Suprapubic skin (tissue), 4 donors: ENCODE measurements at regions not wholly inside any gene's neighbourhood (a gene's known extent, or its start where the extent isn't known, plus 50 kb on each side); places are given as distances from the start of the nearest gene placed in this dataset.

ENCODE experiments used
- DNase-seq, 2 donors: peaks; one replicate each; pipeline ENCODE4 v3.0.0-alpha.2; 2019; ENCODE audit warnings: low spot score in 2 of 2
- H3K27ac ChIP-seq: fragments of 200-600 bp; sonication (generic); one replicate; pipeline ENCODE4 v1.5.1; 2019
- H3K27me3 ChIP-seq: fragments of 200-600 bp; sonication (generic); one replicate; pipeline ENCODE4 v1.5.1; 2019
- H3K36me3 ChIP-seq: fragments of 200-600 bp; sonication (generic); one replicate; pipeline ENCODE4 v1.5.1; 2019
- H3K4me1 ChIP-seq: fragments of 200-600 bp; sonication (generic); one replicate; pipeline ENCODE4 v1.5.1; 2019
- H3K4me3 ChIP-seq: fragments of 200-600 bp; sonication (generic); one replicate; pipeline ENCODE4 v1.5.1; 2019; ENCODE audit warnings: mild to moderate bottlenecking
- H3K9me3 ChIP-seq: fragments of 200-600 bp; sonication (generic); one replicate; pipeline ENCODE4 v1.5.1; 2019
- CTCF ChIP-seq, 2 donors: fragments of 200-600 bp in 1 of 2; fragments of 450-650 bp in 1 of 2; sonication (generic) in 1 of 2; IDR thresholded peaks; one replicate each; pipeline ENCODE4 v1.5.1; 2016 to 2019; ENCODE audit warnings: antibody characterized with exemption in 2 of 2, mild to moderate bottlenecking in 1 of 2, moderate library complexity in 1 of 2
- EP300 ChIP-seq: sonication (generic); formaldehyde crosslinking; IDR thresholded peaks from one replicate; pipeline ENCODE4 v1.6.1; 2017; ENCODE audit warnings: antibody characterized with exemption
- POLR2A ChIP-seq, 2 donors: fragments of 450-650 bp; IDR thresholded peaks; one replicate each; pipeline ENCODE4 v1.6.1; 2017; ENCODE audit warnings: antibody characterized with exemption in 2 of 2, mild to moderate bottlenecking in 2 of 2, moderate library complexity in 2 of 2
- POLR2AphosphoS5 ChIP-seq, 3 donors: sonication (generic); formaldehyde crosslinking; IDR thresholded peaks; one replicate each; pipeline ENCODE4 v1.6.1; 2017; ENCODE audit warnings: antibody characterized with exemption in 3 of 3
- WGBS: methylation state at CpG from one replicate; pipeline ENCODE4 v1.1.5; 2018; 5-methylcytosine and 5-hydroxymethylcytosine counted together

- H3K4me3 ChIP-seq: no peak overlapping the region
- H3K27ac ChIP-seq: no peak overlapping the region
- TF ChIP-seq CTCF (IDR thresholded peaks at IDR 0.05) (no peak), POLR2AphosphoS5 (IDR thresholded peaks at IDR 0.05) (no peak), POLR2A (IDR thresholded peaks at IDR 0.05) (no peak), EP300 (no peak)
- H3K9me3 ChIP-seq: no peaks in the 10 kb centered on the region
- DNase-seq: no peak
- no peaks in the 10 kb centered on the region for H3K36me3 ChIP-seq
- peaks cover 9% of the 10 kb centered on the region for H3K27me3 ChIP-seq
- 79% methylated on average over 4 of the region's 4 CpGs for WGBS
- H3K4me1 ChIP-seq: no peaks in the 10 kb centered on the region
Observed at GRCh38 chr22:48037618-48038017, 1275.2 kb downstream of the TBC1D22A start.

DNA sequence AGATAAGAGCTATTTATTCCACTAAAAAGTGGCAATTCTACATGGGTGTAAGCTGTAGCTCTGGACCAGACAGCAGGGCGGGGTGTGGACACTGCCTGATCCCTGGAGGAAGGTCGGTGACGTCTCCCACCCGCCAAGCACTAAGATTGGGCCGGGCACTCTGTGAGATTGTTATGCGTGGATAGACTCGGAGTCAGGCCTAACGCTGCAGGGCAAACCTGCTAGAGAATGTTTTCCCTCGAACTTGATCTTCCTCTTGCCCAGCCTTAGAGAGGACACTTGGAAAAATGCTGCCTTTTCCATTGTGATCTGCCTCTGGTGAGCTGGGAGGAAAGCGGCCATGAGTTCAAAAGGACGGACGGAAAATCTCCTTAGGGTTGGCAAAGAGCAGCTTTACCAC is 1273.4 kb downstream of the TBC1D22A start:
- no peaks in the 10 kb centered on the region for H3K4me1 ChIP-seq

GRCh38 chr22:48031589-48031988 is 1269.1 kb downstream of the TBC1D22A start:
- TF ChIP-seq POLR2A (IDR thresholded peaks at IDR 0.05) (no peak), EP300 (no peak), CTCF (IDR thresholded peaks at IDR 0.05) (no peak), POLR2AphosphoS5 (IDR thresholded peaks at IDR 0.05) (no peak)
- H3K27me3 ChIP-seq: no peaks in the 10 kb centered on the region
- H3K27ac ChIP-seq: no peak overlapping the region
- DNase-seq: no peak
- no peaks in the 10 kb centered on the region for H3K4me1 ChIP-seq
- no peak overlapping the region for H3K4me3 ChIP-seq
- H3K9me3 ChIP-seq: no peaks in the 10 kb centered on the region
- H3K36me3 ChIP-seq: no peaks in the 10 kb centered on the region
- 73% methylated on average over 6 of the region's 6 CpGs for WGBS

More for the DNA sequence above, 1273.4 kb downstream of the TBC1D22A start:
- no peak for DNase-seq
- Histone ChIP-seq H3K9me3 (no peaks in the 10 kb centered on the region), H3K36me3 (no peaks in the 10 kb centered on the region), H3K27ac (no peak overlapping the region), H3K4me3 (no peak overlapping the region), H3K27me3 (peaks cover 9% of the 10 kb centered on the region)
- TF ChIP-seq POLR2A (IDR thresholded peaks at IDR 0.05) (no peak), CTCF (IDR thresholded peaks at IDR 0.05) (no peak), EP300 (no peak)
- 86% methylated on average over 12 of the region's 12 CpGs for WGBS

DNA sequence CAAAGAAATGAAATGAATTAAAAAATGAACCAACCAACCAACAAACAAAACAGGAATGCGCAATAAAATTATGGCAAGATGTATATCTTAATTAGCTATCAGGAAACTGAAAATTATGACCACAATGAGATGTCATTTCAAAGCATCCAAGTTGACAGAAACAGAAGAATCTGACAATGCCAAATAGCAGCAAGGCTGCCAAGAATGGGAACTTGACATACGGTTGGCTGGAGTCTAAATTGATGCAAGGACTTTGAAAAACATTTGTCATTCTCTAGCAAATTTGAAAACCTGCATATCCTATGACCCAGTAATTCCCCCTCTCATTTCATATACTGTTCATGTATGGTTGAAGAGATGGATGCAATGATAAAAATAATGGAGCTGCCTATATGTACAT is 1262.6 kb downstream of the TBC1D22A start:
- TF ChIP-seq POLR2A (IDR thresholded peaks at IDR 0.05) (no peak), POLR2AphosphoS5 (IDR thresholded peaks at IDR 0.05) (no peak)
- Histone ChIP-seq H3K9me3 (peaks cover 7% of the 10 kb centered on the region), H3K4me1 (no peaks in the 10 kb centered on the region), H3K36me3 (no peaks in the 10 kb centered on the region), H3K27me3 (peaks cover 2% of the 10 kb centered on the region), H3K27ac (no peak overlapping the region), H3K4me3 (no peak overlapping the region)
- DNase-seq: no peak
- WGBS: 74% methylated on average over 2 of the region's 2 CpGs

GRCh38 chr22:48021991-48022401 is 1259.5 kb downstream of the TBC1D22A start:
- Histone ChIP-seq H3K4me1 (peaks cover 3% of the 10 kb centered on the region), H3K4me3 (no peak overlapping the region), H3K9me3 (peaks cover 8% of the 10 kb centered on the region), H3K36me3 (no peaks in the 10 kb centered on the region), H3K27me3 (peaks cover 9% of the 10 kb centered on the region), H3K27ac (no peak overlapping the region)
- 69% methylated on average over 4 of the region's 4 CpGs for WGBS
- no peak for DNase-seq
- no peak for TF ChIP-seq POLR2A (IDR thresholded peaks at IDR 0.05)
- no peak for TF ChIP-seq POLR2AphosphoS5 (IDR thresholded peaks at IDR 0.05)
- TF ChIP-seq EP300: no peak
- TF ChIP-seq CTCF (IDR thresholded peaks at IDR 0.05): no peak

DNA sequence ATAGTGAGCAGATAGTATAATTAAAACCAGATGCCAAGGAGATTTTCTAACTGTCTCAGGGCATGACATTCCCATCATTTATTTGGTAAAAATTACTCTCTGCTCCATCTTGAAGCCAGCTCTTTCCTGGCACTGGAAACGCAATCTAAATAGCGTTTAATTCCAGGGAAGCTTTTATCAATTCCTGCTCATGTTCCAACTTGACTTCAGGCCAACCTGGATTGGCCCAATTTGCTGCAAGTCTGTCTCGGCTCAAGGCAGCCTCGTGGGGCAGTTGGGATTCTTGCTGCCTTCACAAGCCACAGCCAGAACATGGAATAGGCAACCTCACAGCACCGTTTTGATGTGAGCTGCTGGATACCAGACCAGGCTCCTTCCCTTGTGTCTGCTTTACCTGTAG is 1255.9 kb downstream of the TBC1D22A start:
- 34% methylated on average over 5 of the region's 5 CpGs for WGBS
- TF ChIP-seq CTCF (IDR thresholded peaks at IDR 0.05) (no peak), EP300 (no peak), POLR2A (IDR thresholded peaks at IDR 0.05) (no peak), POLR2AphosphoS5 (IDR thresholded peaks at IDR 0.05) (no peak)
- H3K9me3 ChIP-seq: peaks cover 8% of the 10 kb centered on the region
- H3K4me1 ChIP-seq: peaks cover 3% of the 10 kb centered on the region
- H3K36me3 ChIP-seq: no peaks in the 10 kb centered on the region
- H3K27me3 ChIP-seq: peaks cover 9% of the 10 kb centered on the region
- H3K4me3 ChIP-seq: no peak overlapping the region
- no peak for DNase-seq
- H3K27ac ChIP-seq: no peak overlapping the region
